Astrocyte of the spinal cord (primary cell): ENCODE measurements at regions not wholly inside any gene's neighbourhood (a gene's known extent, or its start where the extent isn't known, plus 50 kb on each side); places are given as distances from the start of the nearest gene placed in this dataset.

ENCODE experiments used
- DNase-seq: peaks from one replicate; pipeline ENCODE4 v3.0.0; 2011; ENCODE audit warnings: low read depth, low spot score
- H3K4me3 ChIP-seq: 2 replicates; pipeline ENCODE4 v1.5.1; 2011; ENCODE audit warnings: low read depth, mild to moderate bottlenecking, low read length, moderate library complexity
- CTCF ChIP-seq: IDR thresholded peaks from 2 replicates; pipeline ENCODE4 v1.5.1; 2012; ENCODE audit warnings: low read depth, mild to moderate bottlenecking, low read length, inconsistent platforms
- in situ Hi-C: cut with HindIII; loops from 2 replicates; pipeline ENCODE4 v1.10.0; 2017; ENCODE audit warnings: low sequenced_read_pairs

GRCh38 chr2:106745468-106745867 lies 140.5 kb downstream of the ST6GAL2 start:
- DNase-seq: no peak
- H3K4me3 ChIP-seq: no peak overlapping the region
- in situ Hi-C loops: no loop called here
- no peak for TF ChIP-seq CTCF

DNA sequence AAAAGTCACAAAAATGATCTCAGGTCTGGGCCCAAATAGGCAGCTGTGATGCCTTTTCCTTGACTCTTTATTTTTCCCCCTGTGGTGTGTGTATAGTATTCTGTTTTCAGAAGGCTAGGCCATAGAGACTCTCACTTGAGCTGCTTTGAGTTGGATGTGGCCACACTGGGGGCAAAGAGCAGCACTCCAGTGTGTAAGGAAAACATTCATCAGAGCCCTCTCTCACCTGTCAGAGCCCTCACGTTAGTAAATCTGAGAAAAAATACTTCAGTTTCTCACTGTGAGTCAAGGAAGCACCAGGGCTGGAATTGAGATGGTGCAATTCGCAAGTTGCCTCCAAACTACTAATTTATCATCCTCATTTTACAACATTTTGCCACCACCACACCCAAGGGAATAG lies 136.1 kb downstream of the ST6GAL2 start:
- no peak overlapping the region for H3K4me3 ChIP-seq
- in situ Hi-C loops: no loop called here
- no peak for DNase-seq
- TF ChIP-seq CTCF: no peak
